ENCODE measurements at regions not wholly inside any gene's neighbourhood (a gene's known extent, or its start where the extent isn't known, plus 50 kb on each side); places are given as distances from the start of the nearest gene placed in this dataset.

DNA sequence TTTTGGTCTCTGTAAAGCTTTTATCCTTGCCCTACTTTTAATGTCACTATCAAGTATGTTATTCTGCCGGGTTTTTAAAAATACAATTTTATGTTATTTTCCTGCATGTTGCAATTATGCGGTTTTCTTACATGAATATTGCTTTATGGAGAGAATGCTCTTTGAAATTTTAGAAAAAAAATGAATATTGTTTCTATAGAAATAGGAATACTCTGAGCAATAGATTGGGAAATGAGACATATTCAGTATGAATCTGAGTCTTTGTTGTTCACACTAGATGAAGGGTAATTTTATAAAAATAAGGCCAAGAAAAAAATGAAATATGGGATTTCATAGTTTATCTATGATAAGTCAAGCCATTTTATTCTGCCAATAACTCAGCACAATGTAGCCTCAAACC lies 142.2 kb upstream of the DTNA start:
- H3K36me3 ChIP-seq (ENCODE audit: control insufficient read depth, insufficient read depth, low read length) = no peaks in the 10 kb centered on the region
- H3K27ac Mint-ChIP-seq = no peak overlapping the region
- no peaks in the 10 kb centered on the region for H3K27me3 Mint-ChIP-seq (ENCODE audit: insufficient read depth)
- peaks cover 7% of the 10 kb centered on the region for H3K4me1 Mint-ChIP-seq
- H3K27ac ChIP-seq (ENCODE audit: low read depth, low read length) = no peak overlapping the region
- no peaks in the 10 kb centered on the region for H3K36me3 Mint-ChIP-seq (ENCODE audit: low read depth)
- no peaks in the 10 kb centered on the region for H3K9me3 Mint-ChIP-seq
- no peaks in the 10 kb centered on the region for H3K4me1 ChIP-seq (ENCODE audit: control insufficient read depth, insufficient read depth, low read length)
- H3K4me3 Mint-ChIP-seq = no peak overlapping the region
- no peak overlapping the region for H3K4me3 ChIP-seq (ENCODE audit: low read length)
- TF ChIP-seq, protein P1, sequence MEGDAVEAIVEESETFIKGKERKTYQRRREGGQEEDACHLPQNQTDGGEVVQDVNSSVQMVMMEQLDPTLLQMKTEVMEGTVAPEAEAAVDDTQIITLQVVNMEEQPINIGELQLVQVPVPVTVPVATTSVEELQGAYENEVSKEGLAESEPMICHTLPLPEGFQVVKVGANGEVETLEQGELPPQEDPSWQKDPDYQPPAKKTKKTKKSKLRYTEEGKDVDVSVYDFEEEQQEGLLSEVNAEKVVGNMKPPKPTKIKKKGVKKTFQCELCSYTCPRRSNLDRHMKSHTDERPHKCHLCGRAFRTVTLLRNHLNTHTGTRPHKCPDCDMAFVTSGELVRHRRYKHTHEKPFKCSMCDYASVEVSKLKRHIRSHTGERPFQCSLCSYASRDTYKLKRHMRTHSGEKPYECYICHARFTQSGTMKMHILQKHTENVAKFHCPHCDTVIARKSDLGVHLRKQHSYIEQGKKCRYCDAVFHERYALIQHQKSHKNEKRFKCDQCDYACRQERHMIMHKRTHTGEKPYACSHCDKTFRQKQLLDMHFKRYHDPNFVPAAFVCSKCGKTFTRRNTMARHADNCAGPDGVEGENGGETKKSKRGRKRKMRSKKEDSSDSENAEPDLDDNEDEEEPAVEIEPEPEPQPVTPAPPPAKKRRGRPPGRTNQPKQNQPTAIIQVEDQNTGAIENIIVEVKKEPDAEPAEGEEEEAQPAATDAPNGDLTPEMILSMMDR (conservative IDR thresholded peaks at IDR 0.05) = no peak
- no peaks in the 10 kb centered on the region for H3K9me3 ChIP-seq (ENCODE audit: control insufficient read depth, low read length)
- 67 to 99% methylated on average over 1 to 2 of the region's 2 CpGs for WGBS, 2 experiments (ENCODE audit: insufficient coverage in 1 of 2, insufficient read length in 1 of 2)
- H3K9ac ChIP-seq (ENCODE audit: extremely low read depth, low read length, poor library complexity, severe bottlenecking) = no peak overlapping the region
- no peaks in the 10 kb centered on the region for H3K27me3 ChIP-seq (ENCODE audit: control insufficient read depth, insufficient read depth, low read length, poor library complexity, severe bottlenecking)
- no peak for DNase-seq

DNA sequence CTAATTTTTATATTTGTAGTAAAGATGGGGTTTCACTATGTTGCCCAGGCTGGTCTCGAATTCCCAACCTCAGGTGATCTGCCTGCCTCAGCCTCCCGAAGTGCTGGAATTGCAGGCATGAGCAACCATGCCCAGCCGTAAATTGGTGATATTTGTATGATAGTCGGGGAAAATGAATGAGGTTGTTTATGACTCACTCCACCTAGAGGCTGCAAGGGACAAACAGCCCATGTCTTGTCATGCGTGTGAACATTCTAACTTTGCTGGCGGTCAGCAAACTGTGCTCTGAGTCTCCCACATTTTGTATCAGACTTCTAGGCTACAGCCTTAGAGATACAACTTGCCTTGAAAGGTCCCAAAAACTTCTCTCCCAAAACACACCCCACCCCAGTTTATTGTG lies 133.5 kb upstream of the DTNA start:
- no peaks in the 10 kb centered on the region for H3K4me1 ChIP-seq (ENCODE audit: control insufficient read depth, insufficient read depth, low read length)
- Mint-ChIP-seq H3K9me3 (peaks cover 31% of the 10 kb centered on the region), H3K27ac (no peak overlapping the region), H3K36me3 (ENCODE audit: low read depth) (peaks cover 25% of the 10 kb centered on the region), H3K4me1 (peaks cover 2% of the 10 kb centered on the region), H3K4me3 (no peak overlapping the region), H3K27me3 (ENCODE audit: insufficient read depth) (no peaks in the 10 kb centered on the region)
- no peak overlapping the region for H3K4me3 ChIP-seq (ENCODE audit: low read length)
- TF ChIP-seq, protein P1 (conservative IDR thresholded peaks at IDR 0.05) = peak; percentile 17
- no peak overlapping the region for H3K9ac ChIP-seq (ENCODE audit: extremely low read depth, low read length, poor library complexity, severe bottlenecking)
- peaks cover 6% of the 10 kb centered on the region for H3K36me3 ChIP-seq (ENCODE audit: control insufficient read depth, insufficient read depth, low read length)
- H3K27me3 ChIP-seq (ENCODE audit: control insufficient read depth, insufficient read depth, low read length, poor library complexity, severe bottlenecking) = no peaks in the 10 kb centered on the region
- no peak overlapping the region for H3K27ac ChIP-seq (ENCODE audit: low read depth, low read length)
- H3K9me3 ChIP-seq (ENCODE audit: control insufficient read depth, low read length) = peaks cover 29% of the 10 kb centered on the region
- 77 to 94% methylated on average over 6 of the region's 6 CpGs for WGBS, 2 experiments (ENCODE audit: insufficient coverage in 1 of 2, insufficient read length in 1 of 2)
- DNase-seq = no peak

DNA sequence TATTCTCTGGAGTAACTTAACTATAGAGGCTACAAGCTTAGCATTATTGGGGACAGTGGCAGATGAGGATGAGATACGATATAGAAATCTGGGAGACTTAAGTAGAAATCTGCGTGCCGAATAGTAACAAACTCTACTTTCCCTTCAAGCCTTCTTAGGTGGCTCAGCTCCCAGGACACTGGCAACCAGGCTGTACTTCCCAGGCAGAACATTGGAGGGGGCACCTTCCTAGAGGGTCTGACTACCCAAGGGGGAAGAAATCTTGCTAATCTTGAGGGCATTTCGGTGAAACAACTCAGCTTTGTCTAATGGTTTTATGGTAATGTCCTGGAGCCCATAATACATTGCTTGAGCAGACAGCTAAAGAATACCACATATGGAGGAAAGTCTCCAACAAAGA lies 126.2 kb upstream of the DTNA start:
- no peak overlapping the region for H3K9ac ChIP-seq (ENCODE audit: extremely low read depth, low read length, poor library complexity, severe bottlenecking)
- H3K36me3 ChIP-seq (ENCODE audit: control insufficient read depth, insufficient read depth, low read length) = peaks cover 6% of the 10 kb centered on the region
- WGBS, 2 experiments (ENCODE audit: insufficient coverage in 1 of 2, insufficient read length in 1 of 2) = 98 to 100% methylated on average over 3 to 4 of the region's 4 CpGs
- H3K27me3 Mint-ChIP-seq (ENCODE audit: insufficient read depth) = no peaks in the 10 kb centered on the region
- no peak overlapping the region for H3K27ac ChIP-seq (ENCODE audit: low read depth, low read length)
- H3K4me3 Mint-ChIP-seq = no peak overlapping the region
- peaks cover 23% of the 10 kb centered on the region for H3K9me3 Mint-ChIP-seq
- no peaks in the 10 kb centered on the region for H3K4me1 Mint-ChIP-seq
- TF ChIP-seq, protein P1 (conservative IDR thresholded peaks at IDR 0.05) = peak; percentile 44
- no peaks in the 10 kb centered on the region for H3K27me3 ChIP-seq (ENCODE audit: control insufficient read depth, insufficient read depth, low read length, poor library complexity, severe bottlenecking)
- H3K4me3 ChIP-seq (ENCODE audit: low read length) = no peak overlapping the region
- H3K9me3 ChIP-seq (ENCODE audit: control insufficient read depth, low read length) = peaks cover 34% of the 10 kb centered on the region
- no peak overlapping the region for H3K27ac Mint-ChIP-seq
- H3K36me3 Mint-ChIP-seq (ENCODE audit: low read depth) = peaks cover 26% of the 10 kb centered on the region
- no peaks in the 10 kb centered on the region for H3K4me1 ChIP-seq (ENCODE audit: control insufficient read depth, insufficient read depth, low read length)
- DNase-seq = no peak
